Muscle layer of duodenum (tissue), 2 donors: ENCODE measurements at regions not wholly inside any gene's neighbourhood (a gene's known extent, or its start where the extent isn't known, plus 50 kb on each side); places are given as distances from the start of the nearest gene placed in this dataset.

Experiments
- H3K27ac ChIP-seq: one replicate; pipeline ENCODE4 v1.7.0; 2013; ENCODE audit warnings: mild to moderate bottlenecking, low read length
- H3K27me3 ChIP-seq: one replicate; pipeline ENCODE4 v1.7.0; 2013; ENCODE audit warnings: low read depth, mild to moderate bottlenecking, control low read depth, low read length
- H3K36me3 ChIP-seq, 2 donors: one replicate each; pipeline ENCODE4 v1.7.0; 2013; ENCODE audit warnings: low read length in 2 of 2, control low read depth in 1 of 2, mild to moderate bottlenecking in 1 of 2; ENCODE audit not compliant: insufficient read depth in 2 of 2, control insufficient read depth in 1 of 2
- H3K4me1 ChIP-seq, 2 donors: one replicate each; pipeline ENCODE4 v1.7.0; 2013; ENCODE audit warnings: low read length in 2 of 2, mild to moderate bottlenecking in 2 of 2, control low read depth in 1 of 2, moderate library complexity in 1 of 2; ENCODE audit not compliant: insufficient read depth in 2 of 2, control insufficient read depth in 1 of 2
- H3K4me3 ChIP-seq, 2 donors: one replicate each; pipeline ENCODE4 v1.7.0; 2013; ENCODE audit warnings: low read length in 2 of 2, low read depth in 1 of 2, mild to moderate bottlenecking in 1 of 2
- H3K9me3 ChIP-seq, 2 donors: one replicate each; pipeline ENCODE4 v1.7.0; 2013; ENCODE audit warnings: low read length in 2 of 2, control low read depth in 1 of 2, mild to moderate bottlenecking in 1 of 2; ENCODE audit not compliant: control insufficient read depth in 1 of 2
- donor health status: healthy.

GRCh38 chr18:42187611-42188380 lies 232.8 kb downstream of the PIK3C3 start:
- Histone ChIP-seq H3K27ac (no peak overlapping the region), H3K36me3 (no peaks in the 10 kb centered on the region), H3K27me3 (no peaks in the 10 kb centered on the region), H3K9me3 (no peaks in the 10 kb centered on the region), H3K4me1 (no peaks in the 10 kb centered on the region), H3K4me3 (no peak overlapping the region)

DNA sequence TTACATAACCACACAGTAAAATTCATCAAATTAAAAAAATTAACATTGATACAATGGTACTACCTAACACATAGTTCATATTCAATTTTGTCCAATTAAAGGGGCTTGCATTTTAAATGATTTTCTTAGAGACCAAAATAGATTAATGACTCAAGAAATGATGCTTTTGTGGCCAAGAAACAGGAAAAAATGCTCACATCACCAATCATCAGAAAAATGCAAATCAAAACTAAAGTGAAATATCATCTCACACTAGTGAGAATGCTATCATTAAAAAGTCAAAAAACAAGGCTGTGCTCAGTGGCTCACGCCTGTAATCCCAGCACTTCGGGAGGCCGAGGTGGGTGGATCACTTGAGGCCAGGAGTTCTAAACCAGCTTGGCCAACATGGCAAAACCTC lies 235.6 kb downstream of the PIK3C3 start:
- Histone ChIP-seq H3K36me3 (no peaks in the 10 kb centered on the region), H3K27ac (no peak overlapping the region), H3K27me3 (no peaks in the 10 kb centered on the region), H3K4me1 (no peaks in the 10 kb centered on the region), H3K4me3 (no peak overlapping the region), H3K9me3 (no peaks in the 10 kb centered on the region)

- Histone ChIP-seq H3K4me3 (no peak overlapping the region), H3K9me3 (no peaks in the 10 kb centered on the region), H3K36me3 (no peaks in the 10 kb centered on the region), H3K27ac (no peak overlapping the region), H3K4me1 (no peaks in the 10 kb centered on the region), H3K27me3 (no peaks in the 10 kb centered on the region)
These were observed 237.5 kb downstream of the PIK3C3 start for GRCh38 chr18:42192251-42193248.

DNA sequence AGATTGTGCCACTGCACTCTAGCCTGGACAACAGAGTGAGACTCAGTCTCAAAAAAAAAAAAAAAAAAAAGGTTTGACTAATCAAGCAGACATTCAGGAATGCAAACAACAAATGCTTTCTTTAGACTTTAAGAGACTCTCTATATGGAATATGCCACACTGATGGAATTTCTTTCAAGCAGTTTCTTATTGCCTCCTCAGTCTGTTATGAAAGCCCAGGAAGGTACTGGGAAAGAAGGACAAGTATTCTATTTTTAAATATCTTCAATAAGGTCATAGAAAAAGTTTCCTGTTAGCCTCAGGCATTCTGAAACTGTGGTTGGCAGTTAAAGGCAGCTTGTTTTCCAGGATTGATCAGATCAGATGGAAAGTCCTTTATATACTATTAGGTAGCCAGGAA lies 241.6 kb downstream of the PIK3C3 start:
- Histone ChIP-seq H3K36me3 (no peaks in the 10 kb centered on the region), H3K9me3 (no peaks in the 10 kb centered on the region), H3K27me3 (no peaks in the 10 kb centered on the region), H3K27ac (no peak overlapping the region), H3K4me1 (no peaks in the 10 kb centered on the region), H3K4me3 (no peak overlapping the region)

DNA sequence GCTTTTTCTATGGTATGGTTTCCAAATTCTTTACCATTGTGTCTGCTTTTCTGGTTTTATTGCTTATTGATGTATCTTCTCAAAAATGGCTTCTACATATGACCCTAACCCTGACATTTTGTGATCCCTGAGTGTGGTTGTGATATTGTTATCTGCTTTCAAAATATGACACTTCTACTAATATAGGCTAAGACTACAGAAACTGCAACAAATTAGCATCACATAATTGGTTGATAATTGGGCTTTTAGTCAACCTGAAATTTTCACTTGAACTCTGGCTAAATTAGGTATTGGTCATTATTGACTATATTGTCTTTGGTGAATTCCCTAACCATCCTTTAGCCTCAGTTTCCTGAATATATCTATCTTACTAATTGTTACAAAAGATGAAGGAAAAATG lies 246.1 kb downstream of the PIK3C3 start:
- Histone ChIP-seq H3K9me3 (no peaks in the 10 kb centered on the region), H3K4me3 (no peak overlapping the region), H3K27me3 (no peaks in the 10 kb centered on the region), H3K27ac (no peak overlapping the region), H3K4me1 (no peaks in the 10 kb centered on the region), H3K36me3 (no peaks in the 10 kb centered on the region)

- H3K4me3 ChIP-seq = no peak overlapping the region
- no peaks in the 10 kb centered on the region for H3K9me3 ChIP-seq
- no peaks in the 10 kb centered on the region for H3K36me3 ChIP-seq
- no peaks in the 10 kb centered on the region for H3K27me3 ChIP-seq
- no peaks in the 10 kb centered on the region for H3K4me1 ChIP-seq
- no peak overlapping the region for H3K27ac ChIP-seq
These were observed 256.2 kb downstream of the PIK3C3 start for GRCh38 chr18:42211201-42211600.

DNA sequence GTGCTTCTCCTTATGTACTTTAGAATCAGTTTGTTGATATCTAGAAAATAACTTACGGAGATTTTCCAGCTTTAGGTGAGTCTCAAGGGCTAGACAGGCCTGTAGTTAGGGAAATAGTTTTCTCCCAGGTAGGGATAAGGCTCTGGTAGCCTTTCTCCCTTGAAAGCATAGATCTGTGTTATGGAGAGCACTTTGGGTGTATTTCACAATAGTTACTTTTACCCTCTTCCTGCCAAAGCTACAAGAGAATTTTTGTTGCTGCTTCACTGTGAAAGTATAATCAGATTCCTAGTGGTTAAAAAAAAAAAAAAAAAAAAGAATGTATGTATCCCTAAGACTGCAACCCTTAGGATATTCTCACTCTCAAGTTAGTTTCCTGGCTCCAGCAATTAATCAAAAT lies 267.5 kb downstream of the PIK3C3 start:
- H3K27ac ChIP-seq = no peak overlapping the region
- no peaks in the 10 kb centered on the region for H3K36me3 ChIP-seq
- peaks cover 0 to 2% of the 10 kb centered on the region in 2 donors for H3K9me3 ChIP-seq
- H3K4me1 ChIP-seq = no peaks in the 10 kb centered on the region
- H3K27me3 ChIP-seq = no peaks in the 10 kb centered on the region
- no peak overlapping the region for H3K4me3 ChIP-seq

GRCh38 chr18:42228581-42228980 lies 273.5 kb downstream of the PIK3C3 start:
- Histone ChIP-seq H3K9me3 (peaks cover 0 to 2% of the 10 kb centered on the region in 2 donors), H3K4me3 (no peak overlapping the region), H3K36me3 (no peaks in the 10 kb centered on the region), H3K27me3 (no peaks in the 10 kb centered on the region), H3K4me1 (no peaks in the 10 kb centered on the region), H3K27ac (no peak overlapping the region)

- Histone ChIP-seq H3K27me3 (no peaks in the 10 kb centered on the region), H3K4me3 (no peak overlapping the region), H3K27ac (no peak overlapping the region), H3K4me1 (no peaks in the 10 kb centered on the region), H3K9me3 (peaks cover 0 to 2% of the 10 kb centered on the region in 2 donors), H3K36me3 (no peaks in the 10 kb centered on the region)
These were observed 274.5 kb downstream of the PIK3C3 start for GRCh38 chr18:42229211-42230210.

- no peaks in the 10 kb centered on the region for H3K4me1 ChIP-seq
- no peaks in the 10 kb centered on the region for H3K27me3 ChIP-seq
- H3K36me3 ChIP-seq = no peaks in the 10 kb centered on the region
- H3K27ac ChIP-seq = no peak overlapping the region
- no peak overlapping the region for H3K4me3 ChIP-seq
- no peaks in the 10 kb centered on the region for H3K9me3 ChIP-seq
These were observed 275.6 kb downstream of the PIK3C3 start for GRCh38 chr18:42230636-42231035.
